HUES64 (cell line): ENCODE measurements at regions not wholly inside any gene's neighbourhood (a gene's known extent, or its start where the extent isn't known, plus 50 kb on each side); places are given as distances from the start of the nearest gene placed in this dataset.
A peak's percentile ranks its signal among the peaks of the same experiment; 100 is the strongest.

Experiments used
- H3K27ac ChIP-seq: 2 replicates; pipeline ENCODE4 v1.7.0; 2013; ENCODE audit warnings: low read depth, low read length, inconsistent platforms
- H3K27me3 ChIP-seq: 2 replicates; pipeline ENCODE4 v1.6.1; 2013; ENCODE audit warnings: mild to moderate bottlenecking, low read length; ENCODE audit not compliant: insufficient read depth
- H3K36me3 ChIP-seq: 2 replicates; pipeline ENCODE4 v1.6.1; 2013; ENCODE audit warnings: mild to moderate bottlenecking, low read length; ENCODE audit not compliant: insufficient read depth
- H3K4me1 ChIP-seq: 2 replicates; pipeline ENCODE4 v1.6.1; 2013; ENCODE audit warnings: mild to moderate bottlenecking, low read length, moderate library complexity; ENCODE audit not compliant: insufficient read depth
- H3K4me3 ChIP-seq: 2 replicates; pipeline ENCODE4 v1.5.1; 2013; ENCODE audit warnings: mild to moderate bottlenecking, low read length, moderate library complexity
- H3K9ac ChIP-seq: 2 replicates; pipeline ENCODE4 v1.6.1; 2013; ENCODE audit warnings: mild to moderate bottlenecking, low read depth, low read length
- H3K9me3 ChIP-seq: 2 replicates; pipeline ENCODE4 v1.6.1; 2013; ENCODE audit warnings: low read depth, low read length; ENCODE audit not compliant: insufficient read depth
- WGBS: fragments of 150-250, 120-280 bp; methylation state at CpG from one replicate; pipeline ENCODE4 v1.1.7; 2013; ENCODE audit warnings: missing lambda C conversion rate; 5-methylcytosine and 5-hydroxymethylcytosine counted together

GRCh38 chr1:209375671-209376365 lies 207.7 kb upstream of the CAMK1G start:
- 75% methylated on average over 2 of the region's 2 CpGs for WGBS
- Histone ChIP-seq H3K4me3 (no peak overlapping the region), H3K9me3 (no peaks in the 10 kb centered on the region), H3K4me1 (peaks cover 17% of the 10 kb centered on the region), H3K9ac (no peak overlapping the region), H3K36me3 (no peaks in the 10 kb centered on the region), H3K27ac (peak overlapping the region; percentile 0; the same call in 1 of the 2 replicates), H3K27me3 (no peaks in the 10 kb centered on the region)

GRCh38 chr1:209376774-209377173 lies 206.7 kb upstream of the CAMK1G start:
- Histone ChIP-seq H3K4me3 (no peak overlapping the region), H3K27me3 (no peaks in the 10 kb centered on the region), H3K36me3 (no peaks in the 10 kb centered on the region), H3K9ac (no peak overlapping the region), H3K4me1 (peaks cover 18% of the 10 kb centered on the region), H3K9me3 (no peaks in the 10 kb centered on the region), H3K27ac (no peak overlapping the region)

- no peaks in the 10 kb centered on the region for H3K27me3 ChIP-seq
- no peak overlapping the region for H3K9ac ChIP-seq
- no peak overlapping the region for H3K27ac ChIP-seq
- no peaks in the 10 kb centered on the region for H3K36me3 ChIP-seq
- H3K9me3 ChIP-seq: no peaks in the 10 kb centered on the region
- H3K4me3 ChIP-seq: no peak overlapping the region
- 96% methylated on average over 2 of the region's 2 CpGs for WGBS
- peaks cover 29% of the 10 kb centered on the region for H3K4me1 ChIP-seq
Observed at GRCh38 chr1:209377995-209378394, 205.5 kb upstream of the CAMK1G start.

GRCh38 chr1:209379280-209379679 lies 204.2 kb upstream of the CAMK1G start:
- no peak overlapping the region for H3K27ac ChIP-seq
- H3K4me1 ChIP-seq: peaks cover 42% of the 10 kb centered on the region
- H3K36me3 ChIP-seq: no peaks in the 10 kb centered on the region
- no peaks in the 10 kb centered on the region for H3K27me3 ChIP-seq
- H3K4me3 ChIP-seq: no peak overlapping the region
- no peak overlapping the region for H3K9ac ChIP-seq
- 74% methylated on average over 1 of the region's 1 CpG for WGBS
- H3K9me3 ChIP-seq: no peaks in the 10 kb centered on the region

- Histone ChIP-seq H3K27me3 (no peaks in the 10 kb centered on the region), H3K36me3 (no peaks in the 10 kb centered on the region), H3K4me3 (no peak overlapping the region), H3K4me1 (peaks cover 48% of the 10 kb centered on the region), H3K9ac (no peak overlapping the region), H3K27ac (no peak overlapping the region), H3K9me3 (no peaks in the 10 kb centered on the region)
- 93% methylated on average over 1 of the region's 1 CpG for WGBS
Observed at GRCh38 chr1:209380420-209380819, 203.1 kb upstream of the CAMK1G start.

GRCh38 chr1:209382231-209383100 lies 201.0 kb upstream of the CAMK1G start:
- Histone ChIP-seq H3K27ac (no peak overlapping the region), H3K36me3 (no peaks in the 10 kb centered on the region), H3K27me3 (no peaks in the 10 kb centered on the region), H3K4me1 (peaks cover 49% of the 10 kb centered on the region), H3K9ac (no peak overlapping the region), H3K9me3 (no peaks in the 10 kb centered on the region), H3K4me3 (no peak overlapping the region)
- 92% methylated on average over 3 of the region's 3 CpGs for WGBS

GRCh38 chr1:209383422-209383821 lies 200.1 kb upstream of the CAMK1G start:
- Histone ChIP-seq H3K9me3 (no peaks in the 10 kb centered on the region), H3K27me3 (no peaks in the 10 kb centered on the region), H3K4me1 (peaks cover 49% of the 10 kb centered on the region), H3K27ac (peak overlapping the region; percentile 47), H3K9ac (0 out of 2 replicates have a peak overlapping the region, but pooled peaks have one; percentile 1), H3K4me3 (no peak overlapping the region), H3K36me3 (no peaks in the 10 kb centered on the region)
- WGBS: 92% methylated on average over 4 of the region's 4 CpGs

GRCh38 chr1:209383907-209384709 lies 199.4 kb upstream of the CAMK1G start:
- Histone ChIP-seq H3K4me1 (peaks cover 49% of the 10 kb centered on the region), H3K27ac (peak overlapping the region; percentile 47), H3K36me3 (no peaks in the 10 kb centered on the region), H3K27me3 (no peaks in the 10 kb centered on the region), H3K4me3 (no peak overlapping the region), H3K9me3 (no peaks in the 10 kb centered on the region), H3K9ac (peak overlapping the region; percentile 16)
- 83% methylated on average over 5 of the region's 5 CpGs for WGBS

GRCh38 chr1:209384710-209385550 lies 198.6 kb upstream of the CAMK1G start:
- Histone ChIP-seq H3K9ac (peak overlapping the region; percentile 16; the same call in 1 of the 2 replicates), H3K27ac (peak overlapping the region; percentile 47), H3K36me3 (no peaks in the 10 kb centered on the region), H3K4me3 (no peak overlapping the region), H3K9me3 (no peaks in the 10 kb centered on the region), H3K27me3 (no peaks in the 10 kb centered on the region), H3K4me1 (peaks cover 49% of the 10 kb centered on the region)
- WGBS: 86% methylated on average over 2 of the region's 2 CpGs

GRCh38 chr1:209386156-209386555 lies 197.4 kb upstream of the CAMK1G start:
- Histone ChIP-seq H3K9me3 (no peaks in the 10 kb centered on the region), H3K4me1 (peaks cover 49% of the 10 kb centered on the region), H3K9ac (no peak overlapping the region), H3K27me3 (no peaks in the 10 kb centered on the region), H3K27ac (no peak overlapping the region), H3K4me3 (no peak overlapping the region), H3K36me3 (no peaks in the 10 kb centered on the region)
- WGBS: 88% methylated on average over 2 of the region's 2 CpGs
